Astrocyte (in vitro differentiated cells and primary cell): ENCODE measurements at regions not wholly inside any gene's neighbourhood (a gene's known extent, or its start where the extent isn't known, plus 50 kb on each side); places are given as distances from the start of the nearest gene placed in this dataset.

ENCODE experiments used
- DNase-seq: peaks from one replicate; pipeline ENCODE4 v3.0.0-alpha.2; 2010; ENCODE audit warnings: low read depth
- FAIRE-seq: peaks from 2 replicates; lab custom pipeline; 2011; peaks lifted over from hg19 to GRCh38; lab: Jason Lieb, UNC
- H2AFZ ChIP-seq: 2 replicates; pipeline ENCODE4 v1.6.0; 2012; ENCODE audit warnings: low read depth, low read length, inconsistent platforms
- H3K27ac ChIP-seq: 2 replicates; pipeline ENCODE4 v1.5.1; 2011; ENCODE audit warnings: low read depth, low read length, inconsistent platforms
- H3K27me3 ChIP-seq: 2 replicates; pipeline ENCODE4 v1.6.0; 2011; ENCODE audit warnings: low read length, inconsistent platforms; ENCODE audit not compliant: insufficient read depth
- H3K36me3 ChIP-seq: 2 replicates; pipeline ENCODE4 v1.5.1; 2011; ENCODE audit warnings: low read length, inconsistent platforms; ENCODE audit not compliant: insufficient read depth
- H3K4me1 ChIP-seq: 2 replicates; pipeline ENCODE4 v1.5.1; 2011; ENCODE audit warnings: low read length, inconsistent platforms; ENCODE audit not compliant: insufficient read depth
- H3K4me2 ChIP-seq: 2 replicates; pipeline ENCODE4 v1.6.0; 2012; ENCODE audit warnings: low read length, inconsistent platforms
- H3K4me3 ChIP-seq: 2 replicates; pipeline ENCODE4 v1.5.1; 2011; ENCODE audit warnings: low read depth, mild to moderate bottlenecking, low read length, inconsistent platforms; ENCODE audit not compliant: insufficient read depth
- H3K79me2 ChIP-seq: 2 replicates; pipeline ENCODE4 v1.6.0; 2012; ENCODE audit warnings: mild to moderate bottlenecking, low read length, inconsistent platforms; ENCODE audit not compliant: insufficient read depth
- H3K9ac ChIP-seq: 2 replicates; pipeline ENCODE4 v1.6.0; 2012; ENCODE audit warnings: mild to moderate bottlenecking, low read length, inconsistent platforms
- H3K9me3 ChIP-seq: 2 replicates; pipeline ENCODE4 v1.5.1; 2012; ENCODE audit warnings: low read depth, mild to moderate bottlenecking, low read length, inconsistent platforms; ENCODE audit not compliant: insufficient read depth
- H4K20me1 ChIP-seq: 2 replicates; pipeline ENCODE4 v1.6.0; 2012; ENCODE audit warnings: low read length, inconsistent platforms; ENCODE audit not compliant: insufficient read depth
- H3K27ac Mint-ChIP-seq: one replicate; pipeline ENCODE4 v1.8.0; 2021; ENCODE audit warnings: mild to moderate bottlenecking, mixed read lengths; ENCODE audit not compliant: unreplicated experiment
- H3K27me3 Mint-ChIP-seq: one replicate; pipeline ENCODE4 v1.8.0; 2021; ENCODE audit warnings: low read depth, mixed read lengths; ENCODE audit not compliant: unreplicated experiment
- H3K36me3 Mint-ChIP-seq: one replicate; pipeline ENCODE4 v1.8.0; 2021; ENCODE audit warnings: low read depth, mixed read lengths; ENCODE audit not compliant: unreplicated experiment
- H3K4me1 Mint-ChIP-seq: one replicate; pipeline ENCODE4 v1.8.0; 2021; ENCODE audit warnings: low read depth, mixed read lengths; ENCODE audit not compliant: unreplicated experiment
- H3K4me3 Mint-ChIP-seq: one replicate; pipeline ENCODE4 v1.8.0; 2021; ENCODE audit warnings: mild to moderate bottlenecking, moderate library complexity, mixed read lengths; ENCODE audit not compliant: unreplicated experiment
- H3K9me3 Mint-ChIP-seq: one replicate; pipeline ENCODE4 v1.8.0; 2021; ENCODE audit warnings: mild to moderate bottlenecking, mixed read lengths; ENCODE audit not compliant: unreplicated experiment
- EZH2 ChIP-seq: IDR thresholded peaks from 2 replicates; pipeline ENCODE4 v1.6.1; 2012; ENCODE audit warnings: mild to moderate bottlenecking, low read length, inconsistent platforms; ENCODE audit not compliant: insufficient read depth
- TF ChIP-seq, protein P1 (sequence below): IDR thresholded peaks from 2 replicates; pipeline ENCODE4 v1.5.1; 2011; ENCODE audit warnings: low read depth, mild to moderate bottlenecking, inconsistent platforms, low read length, moderate library complexity; ENCODE audit not compliant: insufficient read depth

DNA sequence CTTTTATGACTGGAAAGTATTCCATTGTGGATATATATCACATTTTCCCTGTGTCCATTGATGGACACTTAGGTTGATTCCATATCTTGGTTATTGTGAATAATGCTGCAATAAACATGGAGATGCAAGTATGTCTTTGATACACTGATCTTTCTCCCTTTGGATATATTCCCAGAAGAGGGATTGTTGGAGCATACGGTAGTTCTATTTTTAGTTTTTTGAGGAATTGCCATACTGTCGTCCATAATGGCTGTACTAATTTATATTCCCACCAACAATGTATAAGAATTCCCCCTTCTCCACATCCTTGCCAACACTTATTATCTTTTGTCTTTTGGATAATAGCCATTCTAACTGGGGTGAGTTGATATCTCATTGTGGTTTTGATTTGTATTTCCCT, 54.9 kb upstream of the PITX1 start:
- Mint-ChIP-seq H3K9me3 (peaks cover 5% of the 10 kb centered on the region), H3K27me3 (peaks cover 66% of the 10 kb centered on the region), H3K4me3 (no peak overlapping the region), H3K27ac (no peak overlapping the region), H3K36me3 (no peaks in the 10 kb centered on the region), H3K4me1 (no peaks in the 10 kb centered on the region)
- Histone ChIP-seq H3K27me3 (peaks cover 9% of the 10 kb centered on the region), H2AFZ (no peak overlapping the region), H3K4me3 (no peak overlapping the region), H4K20me1 (no peaks in the 10 kb centered on the region), H3K79me2 (no peaks in the 10 kb centered on the region), H3K4me1 (no peaks in the 10 kb centered on the region), H3K9me3 (no peaks in the 10 kb centered on the region), H3K36me3 (no peaks in the 10 kb centered on the region), H3K9ac (no peak overlapping the region), H3K27ac (no peak overlapping the region), H3K4me2 (no peak overlapping the region)
- no peak for TF ChIP-seq EZH2
- TF ChIP-seq, protein P1, sequence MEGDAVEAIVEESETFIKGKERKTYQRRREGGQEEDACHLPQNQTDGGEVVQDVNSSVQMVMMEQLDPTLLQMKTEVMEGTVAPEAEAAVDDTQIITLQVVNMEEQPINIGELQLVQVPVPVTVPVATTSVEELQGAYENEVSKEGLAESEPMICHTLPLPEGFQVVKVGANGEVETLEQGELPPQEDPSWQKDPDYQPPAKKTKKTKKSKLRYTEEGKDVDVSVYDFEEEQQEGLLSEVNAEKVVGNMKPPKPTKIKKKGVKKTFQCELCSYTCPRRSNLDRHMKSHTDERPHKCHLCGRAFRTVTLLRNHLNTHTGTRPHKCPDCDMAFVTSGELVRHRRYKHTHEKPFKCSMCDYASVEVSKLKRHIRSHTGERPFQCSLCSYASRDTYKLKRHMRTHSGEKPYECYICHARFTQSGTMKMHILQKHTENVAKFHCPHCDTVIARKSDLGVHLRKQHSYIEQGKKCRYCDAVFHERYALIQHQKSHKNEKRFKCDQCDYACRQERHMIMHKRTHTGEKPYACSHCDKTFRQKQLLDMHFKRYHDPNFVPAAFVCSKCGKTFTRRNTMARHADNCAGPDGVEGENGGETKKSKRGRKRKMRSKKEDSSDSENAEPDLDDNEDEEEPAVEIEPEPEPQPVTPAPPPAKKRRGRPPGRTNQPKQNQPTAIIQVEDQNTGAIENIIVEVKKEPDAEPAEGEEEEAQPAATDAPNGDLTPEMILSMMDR = no peak
- DNase-seq (no peak), FAIRE-seq (no peak)

DNA sequence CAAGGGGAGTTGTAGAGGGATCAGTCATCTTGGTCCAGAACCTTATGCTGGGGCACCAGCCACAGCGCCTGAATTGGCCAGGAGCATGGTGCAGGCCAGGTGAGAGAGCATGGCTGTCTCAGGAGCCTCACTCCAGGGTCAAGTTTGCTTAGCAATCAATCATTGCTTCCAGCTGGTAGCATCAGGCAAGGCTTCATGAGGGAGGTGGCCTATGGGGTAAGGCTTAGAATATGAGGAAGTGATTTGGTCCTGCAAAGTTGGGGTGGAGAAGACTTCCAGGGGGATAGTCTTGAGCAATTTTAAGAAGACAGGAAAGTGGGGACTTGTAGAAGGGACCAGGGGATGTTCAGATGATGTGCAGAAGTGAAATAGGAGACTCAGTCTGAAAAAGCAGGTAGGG, 53.9 kb upstream of the PITX1 start:
- Histone ChIP-seq H3K36me3 (no peaks in the 10 kb centered on the region), H3K4me1 (no peaks in the 10 kb centered on the region), H2AFZ (no peak overlapping the region), H3K79me2 (no peaks in the 10 kb centered on the region), H3K27ac (no peak overlapping the region), H3K9me3 (no peaks in the 10 kb centered on the region), H4K20me1 (no peaks in the 10 kb centered on the region), H3K27me3 (peaks cover 11% of the 10 kb centered on the region), H3K9ac (no peak overlapping the region), H3K4me2 (no peak overlapping the region), H3K4me3 (no peak overlapping the region)
- Mint-ChIP-seq H3K9me3 (peaks cover 5% of the 10 kb centered on the region), H3K36me3 (no peaks in the 10 kb centered on the region), H3K27ac (no peak overlapping the region), H3K4me1 (no peaks in the 10 kb centered on the region), H3K4me3 (no peak overlapping the region), H3K27me3 (peaks cover 67% of the 10 kb centered on the region)
- FAIRE-seq = no peak
- no peak for DNase-seq
- TF ChIP-seq, protein P1 = no peak
- TF ChIP-seq EZH2 = no peak

DNA sequence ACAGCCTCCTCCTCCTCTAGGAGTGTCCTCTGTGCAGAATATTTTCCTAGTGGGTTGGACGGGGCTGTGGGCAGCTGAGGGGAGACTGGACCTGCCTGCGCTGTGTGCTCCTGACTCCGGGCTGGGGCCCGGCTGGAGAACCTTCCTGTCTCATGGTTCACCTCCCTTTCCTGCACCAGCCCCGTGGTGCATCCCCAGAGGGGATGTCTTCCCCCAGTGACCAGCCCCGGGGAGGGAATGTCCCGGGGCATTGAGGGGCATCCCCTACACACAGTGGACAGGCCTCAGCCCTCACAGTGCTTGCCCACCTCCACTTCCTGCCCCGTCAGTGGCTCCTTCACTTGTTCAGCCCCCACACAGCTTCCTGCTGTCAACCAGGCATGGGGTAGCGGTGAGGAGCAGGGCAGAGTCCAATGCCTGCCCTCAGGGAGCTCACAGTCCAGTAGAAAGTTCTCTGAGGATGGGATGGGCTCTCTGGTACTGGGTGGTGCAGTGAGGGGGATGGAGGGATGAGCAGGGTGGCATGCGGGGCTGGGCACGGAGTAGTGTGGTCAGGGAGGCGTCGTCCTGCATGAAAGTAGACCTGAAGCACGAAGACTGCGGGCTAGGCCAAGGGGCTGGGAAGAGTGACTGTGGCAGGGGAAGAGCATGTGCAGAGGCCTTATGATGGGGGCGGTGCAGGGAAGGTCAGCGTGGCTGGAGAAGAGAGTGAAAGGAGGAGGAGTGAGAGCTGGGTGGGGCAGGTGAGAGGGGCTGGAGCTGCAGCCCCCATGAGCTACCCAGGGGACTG, 52.1 kb upstream of the PITX1 start:
- Histone ChIP-seq H2AFZ (no peak overlapping the region), H3K4me1 (no peaks in the 10 kb centered on the region), H3K36me3 (no peaks in the 10 kb centered on the region), H3K79me2 (no peaks in the 10 kb centered on the region), H3K4me2 (no peak overlapping the region), H3K27ac (no peak overlapping the region), H3K9ac (no peak overlapping the region), H4K20me1 (no peaks in the 10 kb centered on the region), H3K9me3 (peaks cover 3% of the 10 kb centered on the region), H3K4me3 (no peak overlapping the region), H3K27me3 (peaks cover 11% of the 10 kb centered on the region)
- Mint-ChIP-seq H3K4me3 (no peak overlapping the region), H3K27ac (no peak overlapping the region), H3K4me1 (no peaks in the 10 kb centered on the region), H3K27me3 (peaks cover 66% of the 10 kb centered on the region), H3K9me3 (peaks cover 14% of the 10 kb centered on the region), H3K36me3 (no peaks in the 10 kb centered on the region)
- TF ChIP-seq, protein P1 = no peak
- FAIRE-seq (no peak), DNase-seq (no peak)
